ENCODE measurements at regions not wholly inside any gene's neighbourhood (a gene's known extent, or its start where the extent isn't known, plus 50 kb on each side); places are given as distances from the start of the nearest gene placed in this dataset.

- H3K4me3 ChIP-seq = no peak overlapping the region
- no peaks in the 10 kb centered on the region for H3K27me3 ChIP-seq (replicated peaks; ENCODE audit: insufficient read depth)
- DNase-seq (ENCODE audit: low spot score) = no peak
- no peaks in the 10 kb centered on the region for H3K4me1 ChIP-seq (replicated peaks)
- intact Hi-C loops (cut with DNase I) = no loop called here
- TF ChIP-seq POLR2AphosphoS5 (IDR thresholded peaks at IDR 0.05) (no peak), POLR2A (IDR thresholded peaks at IDR 0.05) (no peak), CTCF (IDR thresholded peaks at IDR 0.05) (no peak)
- H3K36me3 ChIP-seq = no peaks in the 10 kb centered on the region
- no peak overlapping the region for H3K27ac ChIP-seq
- 67% methylated on average over 8 of the region's 8 CpGs for WGBS
- no peaks in the 10 kb centered on the region for H3K9me3 ChIP-seq
These were observed 428.2 kb upstream of the IL12A start for GRCh38 chr3:159560214-159560979.

- Histone ChIP-seq H3K27ac (no peak overlapping the region), H3K4me3 (no peak overlapping the region), H3K9me3 (no peaks in the 10 kb centered on the region), H3K36me3 (no peaks in the 10 kb centered on the region), H3K27me3 (replicated peaks; ENCODE audit: insufficient read depth) (no peaks in the 10 kb centered on the region), H3K4me1 (replicated peaks) (no peaks in the 10 kb centered on the region)
- WGBS = 94% methylated on average over 1 of the region's 1 CpG
- TF ChIP-seq CTCF (IDR thresholded peaks at IDR 0.05) = no peak
- TF ChIP-seq POLR2A (IDR thresholded peaks at IDR 0.05) = no peak
- TF ChIP-seq POLR2AphosphoS5 (IDR thresholded peaks at IDR 0.05) = no peak
- no peak for DNase-seq (ENCODE audit: low spot score)
- intact Hi-C loops (cut with DNase I) = no loop called here
These were observed 423.3 kb upstream of the IL12A start for GRCh38 chr3:159565313-159565712.

GRCh38 chr3:159583662-159584061 is 405.0 kb upstream of the IL12A start:
- Histone ChIP-seq H3K27me3 (replicated peaks; ENCODE audit: insufficient read depth) (no peaks in the 10 kb centered on the region), H3K4me1 (replicated peaks) (no peaks in the 10 kb centered on the region), H3K36me3 (no peaks in the 10 kb centered on the region), H3K27ac (no peak overlapping the region), H3K4me3 (no peak overlapping the region), H3K9me3 (no peaks in the 10 kb centered on the region)
- TF ChIP-seq CTCF (IDR thresholded peaks at IDR 0.05) (no peak), POLR2AphosphoS5 (IDR thresholded peaks at IDR 0.05) (no peak), POLR2A (IDR thresholded peaks at IDR 0.05) (no peak)
- WGBS = 64% methylated on average over 3 of the region's 3 CpGs
- DNase-seq (ENCODE audit: low spot score) = no peak
- intact Hi-C loops (cut with DNase I) = no loop called here

- no peaks in the 10 kb centered on the region for H3K9me3 ChIP-seq
- intact Hi-C loops (cut with DNase I) = no loop called here
- no peak overlapping the region for H3K27ac ChIP-seq
- TF ChIP-seq POLR2AphosphoS5 (IDR thresholded peaks at IDR 0.05) = no peak
- TF ChIP-seq POLR2A (IDR thresholded peaks at IDR 0.05) = no peak
- no peak for TF ChIP-seq CTCF (IDR thresholded peaks at IDR 0.05)
- no peak for DNase-seq (ENCODE audit: low spot score)
- no peaks in the 10 kb centered on the region for H3K4me1 ChIP-seq (replicated peaks)
- H3K4me3 ChIP-seq = no peak overlapping the region
- H3K36me3 ChIP-seq = no peaks in the 10 kb centered on the region
- 53% methylated on average over 3 of the region's 3 CpGs for WGBS
- no peaks in the 10 kb centered on the region for H3K27me3 ChIP-seq (replicated peaks; ENCODE audit: insufficient read depth)
These were observed 404.2 kb upstream of the IL12A start for GRCh38 chr3:159584421-159584820.

GRCh38 chr3:159586571-159587202 is 401.9 kb upstream of the IL12A start:
- TF ChIP-seq CTCF (IDR thresholded peaks at IDR 0.05) = no peak
- no peak for TF ChIP-seq POLR2AphosphoS5 (IDR thresholded peaks at IDR 0.05)
- no peak for TF ChIP-seq POLR2A (IDR thresholded peaks at IDR 0.05)
- DNase-seq (ENCODE audit: low spot score) = no peak

More at GRCh38 chr3:159586571-159587202, 401.9 kb upstream of the IL12A start:
- Histone ChIP-seq H3K4me1 (replicated peaks) (no peaks in the 10 kb centered on the region), H3K27ac (no peak overlapping the region), H3K9me3 (no peaks in the 10 kb centered on the region), H3K4me3 (no peak overlapping the region), H3K27me3 (replicated peaks; ENCODE audit: insufficient read depth) (no peaks in the 10 kb centered on the region), H3K36me3 (no peaks in the 10 kb centered on the region)
- 40% methylated on average over 5 of the region's 5 CpGs for WGBS
- intact Hi-C loops (cut with DNase I) = no loop called here
